GM23338 (cell line): ENCODE measurements at regions not wholly inside any gene's neighbourhood (a gene's known extent, or its start where the extent isn't known, plus 50 kb on each side); places are given as distances from the start of the nearest gene placed in this dataset.

Experiments
- ATAC-seq: fragments of 200-7000 bp; cut with Tn5 transposase; 3 replicates; pipeline ENCODE4 v1.9.1; 2020
- DNase-seq: peaks from one replicate; pipeline ENCODE4 v3.0.0-alpha.2; 2015; ENCODE audit warnings: low spot score
- H2AFZ ChIP-seq: fragments of 200-600 bp; sonication (generic); 2 replicates; pipeline ENCODE4 v1.8.0; 2016; ENCODE audit warnings: antibody characterized with exemption, mild to moderate bottlenecking, moderate library complexity
- H3F3A ChIP-seq: fragments of 200-600 bp; sonication (generic); replicated peaks from 2 replicates; pipeline ENCODE4 v1.8.0; 2017; ENCODE audit warnings: antibody characterized with exemption, mixed run types, low read depth
- H3K27ac ChIP-seq: fragments of 200-600 bp; sonication (generic); 2 replicates; pipeline ENCODE4 v1.6.1; 2016; ENCODE audit warnings: low read depth
- H3K27me3 ChIP-seq: fragments of 200-600 bp; sonication (generic); 2 replicates; pipeline ENCODE4 v1.8.0; 2016; ENCODE audit warnings: mild to moderate bottlenecking, mixed run types, moderate library complexity; ENCODE audit not compliant: insufficient read depth
- H3K36me3 ChIP-seq: fragments of 200-600 bp; sonication (generic); 2 replicates; pipeline ENCODE4 v1.8.0; 2016; ENCODE audit warnings: mild to moderate bottlenecking; ENCODE audit not compliant: insufficient read depth
- H3K4me1 ChIP-seq: fragments of 200-600 bp; sonication (generic); 2 replicates; pipeline ENCODE4 v1.8.0; 2016; ENCODE audit warnings: mild to moderate bottlenecking, moderate library complexity; ENCODE audit not compliant: insufficient read depth
- H3K4me2 ChIP-seq: fragments of 200-600 bp; sonication (generic); 2 replicates; pipeline ENCODE4 v1.7.1; 2017; ENCODE audit warnings: mixed run types
- H3K4me3 ChIP-seq: fragments of 200-600 bp; sonication (generic); 2 replicates; pipeline ENCODE4 v1.6.1; 2016; ENCODE audit warnings: mixed run types
- H3K79me2 ChIP-seq: fragments of 200-600 bp; sonication (generic); replicated peaks from 2 replicates; pipeline ENCODE4 v1.8.0; 2017; ENCODE audit warnings: mild to moderate bottlenecking; ENCODE audit not compliant: insufficient read depth
- H3K9me2 ChIP-seq: fragments of 200-600 bp; sonication (generic); 2 replicates; pipeline ENCODE4 v1.8.0; 2017; ENCODE audit not compliant: insufficient read depth
- H4K20me1 ChIP-seq: fragments of 200-600 bp; sonication (generic); replicated peaks from 2 replicates; pipeline ENCODE4 v1.8.0; 2017; ENCODE audit warnings: mild to moderate bottlenecking; ENCODE audit not compliant: insufficient read depth
- H3K27ac Mint-ChIP-seq: 2 replicates; pipeline ENCODE4 v1.8.0; 2020; ENCODE audit warnings: inconsistent platforms, mild to moderate bottlenecking, moderate library complexity, mixed read lengths
- H3K27me3 Mint-ChIP-seq: 3 replicates; pipeline ENCODE4 v1.8.0; 2022; ENCODE audit warnings: low read depth, mild to moderate bottlenecking, moderate library complexity, mixed read lengths, inconsistent platforms; ENCODE audit not compliant: insufficient read depth, poor library complexity
- H3K36me3 Mint-ChIP-seq: 3 replicates; pipeline ENCODE4 v1.8.0; 2021; ENCODE audit warnings: low read depth, mild to moderate bottlenecking, inconsistent platforms, moderate library complexity, mixed read lengths
- H3K4me1 Mint-ChIP-seq: 3 replicates; pipeline ENCODE4 v1.8.0; 2020; ENCODE audit warnings: mild to moderate bottlenecking, inconsistent platforms, mixed read lengths
- H3K4me3 Mint-ChIP-seq: 3 replicates; pipeline ENCODE4 v1.8.0; 2021; ENCODE audit warnings: moderate library complexity, mild to moderate bottlenecking, inconsistent platforms, mixed read lengths
- H3K9me3 Mint-ChIP-seq: 3 replicates; pipeline ENCODE4 v1.8.0; 2020; ENCODE audit warnings: moderate library complexity, mild to moderate bottlenecking, inconsistent platforms, mixed read lengths
- CREB1 ChIP-seq: fragments of 250-450 bp; sonication (Bioruptor Pico); IDR thresholded peaks from 2 replicates; pipeline ENCODE4 v1.5.0; 2020; ENCODE audit warnings: low read depth, mild to moderate bottlenecking, moderate library complexity
- CTCF ChIP-seq, 2 experiments: fragments of 200-600 bp in 1 of 2; sonication (generic) in 1 of 2; conservative IDR thresholded peaks; 2 replicates each; pipeline versions ENCODE4 v1.5.1 to v1.6.1; 2016 to 2017; ENCODE audit warnings: antibody characterized with exemption in 2 of 2, low read depth in 2 of 2, mild to moderate bottlenecking in 2 of 2, moderate library complexity in 1 of 2
- EZH2 ChIP-seq: fragments of 200-600 bp; sonication (generic); IDR thresholded peaks from one replicate; pipeline ENCODE4 v1.8.0; 2017; ENCODE audit warnings: antibody characterized with exemption, mild to moderate bottlenecking, low read depth; ENCODE audit not compliant: unreplicated experiment
- NANOG ChIP-seq: IDR thresholded peaks from 2 replicates; pipeline ENCODE4 v1.6.1; 2016; ENCODE audit warnings: antibody characterized with exemption, borderline replicate concordance
- REST ChIP-seq: IDR thresholded peaks from one replicate; pipeline ENCODE4 v1.6.1; 2018; ENCODE audit warnings: antibody characterized with exemption; ENCODE audit not compliant: unreplicated experiment
- ZNF114 ChIP-seq: fragments of 250-450 bp; sonication (Bioruptor Pico); IDR thresholded peaks from 2 replicates; pipeline ENCODE4 v1.5.0; 2020; ENCODE audit warnings: mild to moderate bottlenecking, moderate library complexity
- TF ChIP-seq, protein P1 (sequence below): IDR thresholded peaks from 2 replicates; pipeline ENCODE4 v1.6.1; 2016; ENCODE audit warnings: antibody characterized with exemption

- peaks cover 5% of the 10 kb centered on the region; the same call in 1 of the 2 replicates for H3K4me1 ChIP-seq
- Mint-ChIP-seq H3K4me1 (no peaks in the 10 kb centered on the region), H3K36me3 (peaks cover 21% of the 10 kb centered on the region), H3K27ac (no peak overlapping the region), H3K4me3 (no peak overlapping the region), H3K9me3 (peaks cover 24% of the 10 kb centered on the region), H3K27me3 (no peaks in the 10 kb centered on the region)
- no peak for DNase-seq
- H3K36me3 ChIP-seq, result no peaks in the 10 kb centered on the region
- H3K27me3 ChIP-seq, result no peaks in the 10 kb centered on the region
- H3F3A ChIP-seq, result no peaks in the 10 kb centered on the region
- ATAC-seq, result no peak
- no peaks in the 10 kb centered on the region for H3K79me2 ChIP-seq
- no peak overlapping the region for H3K4me3 ChIP-seq
- TF ChIP-seq CTCF (conservative IDR thresholded peaks at IDR 0.05; ENCODE audit: low read depth in 2 of 2) (no peak), CREB1 (CRISPR knock-in tag) (no peak), NANOG (no peak), EZH2 (no peak), ZNF114 (CRISPR knock-in tag) (no peak), REST (no peak)
- TF ChIP-seq, protein P1, sequence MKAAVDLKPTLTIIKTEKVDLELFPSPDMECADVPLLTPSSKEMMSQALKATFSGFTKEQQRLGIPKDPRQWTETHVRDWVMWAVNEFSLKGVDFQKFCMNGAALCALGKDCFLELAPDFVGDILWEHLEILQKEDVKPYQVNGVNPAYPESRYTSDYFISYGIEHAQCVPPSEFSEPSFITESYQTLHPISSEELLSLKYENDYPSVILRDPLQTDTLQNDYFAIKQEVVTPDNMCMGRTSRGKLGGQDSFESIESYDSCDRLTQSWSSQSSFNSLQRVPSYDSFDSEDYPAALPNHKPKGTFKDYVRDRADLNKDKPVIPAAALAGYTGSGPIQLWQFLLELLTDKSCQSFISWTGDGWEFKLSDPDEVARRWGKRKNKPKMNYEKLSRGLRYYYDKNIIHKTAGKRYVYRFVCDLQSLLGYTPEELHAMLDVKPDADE, result no peak
- H3K27ac ChIP-seq, result no peak overlapping the region
- no peaks in the 10 kb centered on the region for H3K9me2 ChIP-seq
- no peak overlapping the region for H3K4me2 ChIP-seq
- H4K20me1 ChIP-seq, result no peaks in the 10 kb centered on the region
- no peak overlapping the region for H2AFZ ChIP-seq
These were observed 764.8 kb upstream of the ADGRB3 start for GRCh38 chr6:67870321-67870720.

- Histone ChIP-seq H4K20me1 (no peaks in the 10 kb centered on the region), H3K27ac (no peak overlapping the region), H3K4me3 (no peak overlapping the region), H3K36me3 (no peaks in the 10 kb centered on the region), H3K27me3 (no peaks in the 10 kb centered on the region), H3K9me2 (no peaks in the 10 kb centered on the region), H3F3A (no peaks in the 10 kb centered on the region), H3K79me2 (no peaks in the 10 kb centered on the region), H3K4me1 (peaks cover 5% of the 10 kb centered on the region; the same call in 1 of the 2 replicates), H2AFZ (no peak overlapping the region), H3K4me2 (no peak overlapping the region)
- TF ChIP-seq CTCF (conservative IDR thresholded peaks at IDR 0.05; ENCODE audit: low read depth in 2 of 2), result no peak
- TF ChIP-seq NANOG, result no peak
- no peak for TF ChIP-seq ZNF114 (CRISPR knock-in tag)
- TF ChIP-seq, protein P1, result no peak
- TF ChIP-seq REST, result no peak
- Mint-ChIP-seq H3K27me3 (peaks cover 2% of the 10 kb centered on the region), H3K27ac (no peak overlapping the region), H3K36me3 (peaks cover 6% of the 10 kb centered on the region; the same call in 1 of the 3 replicates), H3K4me1 (no peaks in the 10 kb centered on the region), H3K9me3 (peaks cover 12% of the 10 kb centered on the region; the same call in 2 of the 3 replicates), H3K4me3 (no peak overlapping the region)
- DNase-seq (no peak), ATAC-seq (no peak)
These were observed 771.7 kb upstream of the ADGRB3 start for GRCh38 chr6:67863346-67863745.
